Endodermal cell (in vitro differentiated cells): ENCODE measurements at regions not wholly inside any gene's neighbourhood (a gene's known extent, or its start where the extent isn't known, plus 50 kb on each side); places are given as distances from the start of the nearest gene placed in this dataset.

Source experiments
- DNase-seq: peaks from one replicate; pipeline ENCODE4 v3.0.0-alpha.2; 2017
- H3K27ac ChIP-seq: 2 replicates; pipeline ENCODE4 v1.5.1; 2013; ENCODE audit warnings: mild to moderate bottlenecking, low read depth, low read length, moderate library complexity
- H3K27me3 ChIP-seq: 2 replicates; pipeline ENCODE4 v1.6.1; 2013; ENCODE audit warnings: mild to moderate bottlenecking, low read length, moderate library complexity; ENCODE audit not compliant: insufficient read depth, control insufficient read depth, poor library complexity, severe bottlenecking
- H3K36me3 ChIP-seq: 2 replicates; pipeline ENCODE4 v1.7.0; 2013; ENCODE audit warnings: mild to moderate bottlenecking, low read length, moderate library complexity; ENCODE audit not compliant: control insufficient read depth, insufficient read depth
- H3K4me1 ChIP-seq: one replicate; pipeline ENCODE4 v1.7.0; 2013; ENCODE audit warnings: low read length; ENCODE audit not compliant: control insufficient read depth, insufficient read depth
- H3K4me3 ChIP-seq: 2 replicates; pipeline ENCODE4 v1.5.1; 2013; ENCODE audit warnings: mild to moderate bottlenecking, low read length, moderate library complexity
- H3K9ac ChIP-seq: 2 replicates; pipeline ENCODE4 v1.6.1; 2013; ENCODE audit warnings: mild to moderate bottlenecking, low read length, moderate library complexity; ENCODE audit not compliant: poor library complexity, severe bottlenecking; ENCODE audit errors: extremely low read depth
- H3K9me3 ChIP-seq: 2 replicates; pipeline ENCODE4 v1.6.1; 2013; ENCODE audit warnings: mild to moderate bottlenecking, low read length, moderate library complexity; ENCODE audit not compliant: control insufficient read depth
- H3K27ac Mint-ChIP-seq: 2 replicates; pipeline ENCODE4 v1.8.0; 2020; ENCODE audit warnings: mixed read lengths
- H3K27me3 Mint-ChIP-seq: 2 replicates; pipeline ENCODE4 v1.8.0; 2021; ENCODE audit warnings: mild to moderate bottlenecking, mixed read lengths; ENCODE audit not compliant: insufficient read depth
- H3K36me3 Mint-ChIP-seq: 2 replicates; pipeline ENCODE4 v1.8.0; 2020; ENCODE audit warnings: low read depth, mixed read lengths
- H3K4me1 Mint-ChIP-seq: 2 replicates; pipeline ENCODE4 v1.8.0; 2020; ENCODE audit warnings: mixed read lengths
- H3K4me3 Mint-ChIP-seq: 2 replicates; pipeline ENCODE4 v1.8.0; 2020; ENCODE audit warnings: mild to moderate bottlenecking, moderate library complexity, mixed read lengths
- H3K9me3 Mint-ChIP-seq: 2 replicates; pipeline ENCODE4 v1.8.0; 2020; ENCODE audit warnings: mild to moderate bottlenecking, mixed read lengths
- CTCF ChIP-seq: fragments of 200-600 bp; sonication (generic); conservative IDR thresholded peaks from 2 replicates; pipeline ENCODE4 v1.5.0; 2021; ENCODE audit warnings: antibody characterized with exemption, mild to moderate bottlenecking
- WGBS, 2 experiments: methylation state at CpG; one replicate each; pipeline versions ENCODE4 v1.1.5 to v1.1.7; 2013; ENCODE audit warnings: missing lambda C conversion rate in 2 of 2, mixed read lengths in 1 of 2; ENCODE audit not compliant: insufficient coverage in 1 of 2, insufficient read length in 1 of 2; 5-methylcytosine and 5-hydroxymethylcytosine counted together

- Mint-ChIP-seq H3K27ac (no peak overlapping the region), H3K4me1 (no peaks in the 10 kb centered on the region), H3K27me3 (peaks cover 6% of the 10 kb centered on the region), H3K4me3 (no peak overlapping the region), H3K9me3 (peaks cover 26% of the 10 kb centered on the region), H3K36me3 (peaks cover 3% of the 10 kb centered on the region)
- H3K36me3 ChIP-seq, result no peaks in the 10 kb centered on the region
- no peak overlapping the region for H3K9ac ChIP-seq
- no peak for DNase-seq
- H3K9me3 ChIP-seq, result peaks cover 23% of the 10 kb centered on the region
- 65 to 100% methylated on average over 1 to 2 of the region's 2 CpGs for WGBS, 2 experiments
- no peaks in the 10 kb centered on the region for H3K4me1 ChIP-seq
- no peak overlapping the region for H3K4me3 ChIP-seq
- H3K27me3 ChIP-seq, result no peaks in the 10 kb centered on the region
- no peak for TF ChIP-seq CTCF
- H3K27ac ChIP-seq, result no peak overlapping the region
These were observed 164.9 kb downstream of the MIAT start for GRCh38 chr22:26822313-26822712.

GRCh38 chr22:26823966-26824365 lies 166.6 kb downstream of the MIAT start:
- Histone ChIP-seq H3K36me3 (no peaks in the 10 kb centered on the region), H3K4me3 (no peak overlapping the region), H3K27me3 (no peaks in the 10 kb centered on the region), H3K9me3 (peaks cover 8% of the 10 kb centered on the region), H3K27ac (no peak overlapping the region), H3K9ac (no peak overlapping the region), H3K4me1 (no peaks in the 10 kb centered on the region)
- Mint-ChIP-seq H3K27ac (no peak overlapping the region), H3K36me3 (peaks cover 3% of the 10 kb centered on the region), H3K9me3 (peaks cover 10% of the 10 kb centered on the region), H3K4me1 (no peaks in the 10 kb centered on the region), H3K27me3 (peaks cover 3% of the 10 kb centered on the region), H3K4me3 (no peak overlapping the region)
- 82 to 92% methylated on average over 4 to 6 of the region's 6 CpGs for WGBS, 2 experiments
- no peak for DNase-seq
- no peak for TF ChIP-seq CTCF

- H3K27ac Mint-ChIP-seq, result no peak overlapping the region
- Histone ChIP-seq H3K4me3 (no peak overlapping the region), H3K27me3 (no peaks in the 10 kb centered on the region), H3K36me3 (no peaks in the 10 kb centered on the region), H3K9ac (no peak overlapping the region), H3K27ac (no peak overlapping the region), H3K4me1 (no peaks in the 10 kb centered on the region), H3K9me3 (no peaks in the 10 kb centered on the region)
- no peaks in the 10 kb centered on the region for H3K9me3 Mint-ChIP-seq
- H3K4me1 Mint-ChIP-seq, result no peaks in the 10 kb centered on the region
- no peaks in the 10 kb centered on the region for H3K36me3 Mint-ChIP-seq
- no peak overlapping the region for H3K4me3 Mint-ChIP-seq
- WGBS, 2 experiments, result 87 to 91% methylated on average over 9 to 10 of the region's 10 CpGs
- peaks cover 2% of the 10 kb centered on the region for H3K27me3 Mint-ChIP-seq
- TF ChIP-seq CTCF, result no peak
- DNase-seq, result no peak
These were observed 168.9 kb downstream of the MIAT start for GRCh38 chr22:26825960-26826935.
